ENCODE measurements at regions not wholly inside any gene's neighbourhood (a gene's known extent, or its start where the extent isn't known, plus 50 kb on each side); places are given as distances from the start of the nearest gene placed in this dataset.

- TF ChIP-seq ZNF462 (CRISPR knock-in tag; IDR thresholded peaks at IDR 0.05), result no peak
- TF ChIP-seq ETS1 (IDR thresholded peaks at IDR 0.05), result no peak
- TF ChIP-seq JUNB (IDR thresholded peaks at IDR 0.05; ENCODE audit: unreplicated experiment), result no peak
Measured at GRCh38 chr7:12052211-12052610, 158.9 kb upstream of the TMEM106B start (continued).

- Mint-ChIP-seq H3K4me1 (peaks cover under 1% of the 10 kb centered on the region), H3K27ac (no peak overlapping the region), H3K9me3 (peaks cover 28% of the 10 kb centered on the region), H3K27me3 (ENCODE audit: insufficient read depth, low read depth, poor library complexity) (no peaks in the 10 kb centered on the region), H3K4me3 (no peak overlapping the region), H3K36me3 (ENCODE audit: low read depth) (peaks cover 31% of the 10 kb centered on the region)
- Histone ChIP-seq H3K27me3 (ENCODE audit: insufficient read depth) (no peaks in the 10 kb centered on the region), H3K4me2 (no peak overlapping the region), H4K20me1 (replicated peaks; ENCODE audit: insufficient read depth) (no peaks in the 10 kb centered on the region), H3K27ac (ENCODE audit: low read depth) (no peak overlapping the region), H3K9me2 (ENCODE audit: insufficient read depth) (peaks cover 7% of the 10 kb centered on the region; the same call in 1 of the 2 replicates), H2AFZ (no peak overlapping the region), H3K36me3 (ENCODE audit: insufficient read depth) (peaks cover 22% of the 10 kb centered on the region; the same call in 1 of the 2 replicates), H3F3A (replicated peaks; ENCODE audit: low read depth) (no peaks in the 10 kb centered on the region), H3K4me3 (no peak overlapping the region), H3K4me1 (ENCODE audit: insufficient read depth) (peaks cover 1% of the 10 kb centered on the region), H3K79me2 (replicated peaks; ENCODE audit: insufficient read depth) (no peaks in the 10 kb centered on the region)
- no peak for DNase-seq (ENCODE audit: low spot score)
- no peak for ATAC-seq
- TF ChIP-seq NANOG (IDR thresholded peaks at IDR 0.05; ENCODE audit: borderline replicate concordance) (no peak), EZH2phosphoT487 (IDR thresholded peaks at IDR 0.05; ENCODE audit: unreplicated experiment) (no peak), CREB1 (CRISPR knock-in tag; IDR thresholded peaks at IDR 0.05; ENCODE audit: low read depth) (no peak), JUNB (IDR thresholded peaks at IDR 0.05; ENCODE audit: unreplicated experiment) (no peak), STAT1 (IDR thresholded peaks at IDR 0.05; ENCODE audit: unreplicated experiment) (no peak), REST (IDR thresholded peaks at IDR 0.05; ENCODE audit: unreplicated experiment) (no peak), CTCF (conservative IDR thresholded peaks at IDR 0.05; ENCODE audit: low read depth in 2 of 2) (no peak), ETS1 (IDR thresholded peaks at IDR 0.05) (no peak)
Measured at GRCh38 chr7:12053561-12053960, 157.5 kb upstream of the TMEM106B start.
